IPS-11a (cell line): ENCODE measurements at regions not wholly inside any gene's neighbourhood (a gene's known extent, or its start where the extent isn't known, plus 50 kb on each side); places are given as distances from the start of the nearest gene placed in this dataset.

Experiments used
- H3K4me3 ChIP-seq: one replicate; pipeline ENCODE4 v1.5.1; 2013; ENCODE audit warnings: low read depth, low read length, control low read depth

- no peak overlapping the region for H3K4me3 ChIP-seq
These were observed 65.9 kb upstream of the IRX6 start for GRCh38 chr16:55257966-55258613.

GRCh38 chr16:55261301-55261700, 62.7 kb upstream of the IRX6 start:
- no peak overlapping the region for H3K4me3 ChIP-seq

GRCh38 chr16:55263271-55264250, 60.4 kb upstream of the IRX6 start:
- no peak overlapping the region for H3K4me3 ChIP-seq

- no peak overlapping the region for H3K4me3 ChIP-seq
These were observed 59.1 kb upstream of the IRX6 start for GRCh38 chr16:55264949-55265348.

GRCh38 chr16:55265926-55266325, 58.1 kb upstream of the IRX6 start:
- no peak overlapping the region for H3K4me3 ChIP-seq

GRCh38 chr16:55271945-55272513, 52.0 kb upstream of the IRX6 start:
- no peak overlapping the region for H3K4me3 ChIP-seq

- H3K4me3 ChIP-seq = no peak overlapping the region
These were observed 51.3 kb upstream of the IRX6 start for GRCh38 chr16:55272744-55273143.

GRCh38 chr16:55273356-55273755, 50.6 kb upstream of the IRX6 start:
- no peak overlapping the region for H3K4me3 ChIP-seq

- no peak overlapping the region for H3K4me3 ChIP-seq
These were observed 50.0 kb upstream of the IRX6 start for GRCh38 chr16:55273959-55274358.
